NT2/D1 (cell line): ENCODE measurements at regions not wholly inside any gene's neighbourhood (a gene's known extent, or its start where the extent isn't known, plus 50 kb on each side); places are given as distances from the start of the nearest gene placed in this dataset.

Source experiments
- SUZ12 ChIP-seq: IDR thresholded peaks from 2 replicates; pipeline ENCODE4 v1.6.1; 2011; ENCODE audit not compliant: insufficient read length, insufficient read depth; ENCODE audit errors: extremely low read depth
- YY1 ChIP-seq: IDR thresholded peaks from 2 replicates; pipeline ENCODE4 v1.6.1; 2011; ENCODE audit not compliant: insufficient read length, insufficient read depth

DNA sequence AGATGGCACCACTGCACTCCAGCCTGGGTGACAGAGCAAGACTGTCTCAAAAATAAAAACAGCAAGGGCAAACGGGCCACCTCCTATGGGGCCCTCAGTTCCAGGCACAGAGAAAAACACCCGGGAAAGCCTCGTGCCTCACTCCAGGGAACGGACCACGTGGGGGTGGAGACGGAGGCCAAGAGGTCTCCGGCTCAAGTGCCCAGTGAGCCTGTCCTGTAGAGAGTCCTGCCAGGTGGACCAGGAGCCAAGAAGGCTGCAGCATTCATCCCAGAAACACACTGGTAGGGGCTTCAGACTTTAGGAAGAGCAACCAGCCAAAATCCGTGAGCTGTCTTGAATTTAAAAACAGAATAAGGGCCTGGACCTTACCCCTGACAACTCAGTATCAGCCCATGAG is 63.8 kb downstream of the C5orf15 start:
- no peak for TF ChIP-seq YY1
- no peak for TF ChIP-seq SUZ12
